Thymus (tissue), 11 donors: ENCODE measurements at regions not wholly inside any gene's neighbourhood (a gene's known extent, or its start where the extent isn't known, plus 50 kb on each side); places are given as distances from the start of the nearest gene placed in this dataset.
"Not testable (repeated sequence)": the region's sequence is repeated elsewhere in the genome, so short reads cannot be mapped to it uniquely, and the experiment has no call there.

Source experiments
- DNase-seq, 9 donors: peaks; one replicate each; pipeline ENCODE4 v3.0.0-alpha.2; 2013; ENCODE audit warnings: low spot score in 9 of 9, low read depth in 6 of 9, missing footprints in 1 of 9
- H3K27ac ChIP-seq, 2 donors: one replicate each; pipeline ENCODE4 v1.5.1; 2013; ENCODE audit warnings: control low read depth in 1 of 2, low read depth in 1 of 2, low read length in 1 of 2, mild to moderate bottlenecking in 1 of 2, moderate library complexity in 1 of 2
- H3K27me3 ChIP-seq, 2 donors: one replicate each; pipeline ENCODE4 v1.5.1; 2013; ENCODE audit warnings: low read length in 1 of 2; ENCODE audit not compliant: control insufficient read depth in 2 of 2, insufficient read depth in 1 of 2
- H3K36me3 ChIP-seq, 2 donors: one replicate each; pipeline ENCODE4 v1.5.1; 2013; ENCODE audit warnings: low read length in 1 of 2, mild to moderate bottlenecking in 1 of 2, moderate library complexity in 1 of 2; ENCODE audit not compliant: control insufficient read depth in 2 of 2, insufficient read depth in 2 of 2
- H3K4me1 ChIP-seq, 2 donors: one replicate each; pipeline ENCODE4 v1.5.1; 2013; ENCODE audit warnings: low read length in 2 of 2; ENCODE audit not compliant: control insufficient read depth in 2 of 2, insufficient read depth in 2 of 2
- H3K4me3 ChIP-seq, 2 donors: one replicate each; pipeline ENCODE4 v1.5.1; 2013; ENCODE audit warnings: low read length in 2 of 2, control low read depth in 1 of 2, mild to moderate bottlenecking in 1 of 2
- H3K9me3 ChIP-seq, 2 donors: one replicate each; pipeline ENCODE4 v1.5.1; 2013; ENCODE audit warnings: low read length in 1 of 2, mild to moderate bottlenecking in 1 of 2; ENCODE audit not compliant: control insufficient read depth in 2 of 2, insufficient read depth in 1 of 2
- WGBS: extraction: QIAGEN DNeasy Blood & Tissue Kit; methylation state at CpG from one replicate; pipeline ENCODE4 v1.1.7; 2013; 5-methylcytosine and 5-hydroxymethylcytosine counted together
- donor health status: healthy.

GRCh38 chr14:52131640-52132320, 62.9 kb upstream of the NID2 start:
- no peaks in the 10 kb centered on the region for H3K4me1 ChIP-seq
- no peak overlapping the region for H3K4me3 ChIP-seq
- H3K9me3 ChIP-seq, result no peaks in the 10 kb centered on the region
- H3K27ac ChIP-seq, result no peak overlapping the region
- no peaks in the 10 kb centered on the region for H3K36me3 ChIP-seq
- no peaks in the 10 kb centered on the region for H3K27me3 ChIP-seq
- 33% methylated on average over 13 of the region's 13 CpGs for WGBS
- DNase-seq, result peak; percentile 9 to 55 (median 22)

GRCh38 chr14:52129721-52130120, 60.9 kb upstream of the NID2 start:
- H3K27me3 ChIP-seq, result no peaks in the 10 kb centered on the region
- no peaks in the 10 kb centered on the region for H3K36me3 ChIP-seq
- 92% methylated on average over 3 of the region's 3 CpGs for WGBS
- H3K9me3 ChIP-seq, result no peaks in the 10 kb centered on the region
- H3K4me1 ChIP-seq, result peaks cover 0 to 4% of the 10 kb centered on the region in 2 donors
- no peak overlapping the region for H3K4me3 ChIP-seq
- no peak overlapping the region for H3K27ac ChIP-seq
- no peak for DNase-seq

GRCh38 chr14:52125885-52126284, 57.0 kb upstream of the NID2 start:
- no peaks in the 10 kb centered on the region for H3K36me3 ChIP-seq
- WGBS, result 91% methylated on average over 4 of the region's 4 CpGs
- no peak overlapping the region for H3K27ac ChIP-seq
- H3K4me3 ChIP-seq, result no peak overlapping the region
- DNase-seq, result no peak
- H3K4me1 ChIP-seq, result peaks cover 0 to 4% of the 10 kb centered on the region in 2 donors
- no peaks in the 10 kb centered on the region for H3K27me3 ChIP-seq
- no peaks in the 10 kb centered on the region for H3K9me3 ChIP-seq

GRCh38 chr14:52124791-52125684, 56.2 kb upstream of the NID2 start:
- Histone ChIP-seq H3K4me3 (no peak overlapping the region), H3K9me3 (no peaks in the 10 kb centered on the region), H3K27me3 (no peaks in the 10 kb centered on the region), H3K27ac (peak overlapping the region; percentile 17 to 31), H3K4me1 (peaks cover 0 to 4% of the 10 kb centered on the region in 2 donors), H3K36me3 (no peaks in the 10 kb centered on the region)
- peak in 2 of 9 donors; percentile 4 to 7 for DNase-seq
- WGBS, result 79% methylated on average over 7 of the region's 7 CpGs

- H3K4me3 ChIP-seq, H3K9me3 ChIP-seq, DNase-seq, H3K36me3 ChIP-seq, H3K27me3 ChIP-seq, H3K27ac ChIP-seq, H3K4me1 ChIP-seq: not testable (repeated sequence)
- WGBS, result 94% methylated on average over 25 of the region's 25 CpGs
These were observed 53.3 kb upstream of the NID2 start for GRCh38 chr14:52122163-52122562.

- Histone ChIP-seq H3K9me3 (no peaks in the 10 kb centered on the region), H3K4me1 (peaks cover 0 to 4% of the 10 kb centered on the region in 2 donors), H3K27ac (no peak overlapping the region), H3K36me3 (no peaks in the 10 kb centered on the region), H3K4me3 (no peak overlapping the region), H3K27me3 (no peaks in the 10 kb centered on the region)
- WGBS, result 97% methylated on average over 5 of the region's 5 CpGs
- no peak for DNase-seq
These were observed 52.6 kb upstream of the NID2 start for GRCh38 chr14:52121441-52121840.

GRCh38 chr14:52119030-52119429, 50.2 kb upstream of the NID2 start:
- DNase-seq, result no peak

More at GRCh38 chr14:52119030-52119429, 50.2 kb upstream of the NID2 start:
- no peaks in the 10 kb centered on the region for H3K4me1 ChIP-seq
- no peak overlapping the region for H3K27ac ChIP-seq
- H3K36me3 ChIP-seq, result no peaks in the 10 kb centered on the region
- 93% methylated on average over 3 of the region's 3 CpGs for WGBS
- H3K9me3 ChIP-seq, result no peaks in the 10 kb centered on the region
- no peak overlapping the region for H3K4me3 ChIP-seq
- H3K27me3 ChIP-seq, result no peaks in the 10 kb centered on the region
